Upper lobe of right lung (tissue), 1 donor: ENCODE measurements at regions not wholly inside any gene's neighbourhood (a gene's known extent, or its start where the extent isn't known, plus 50 kb on each side); places are given as distances from the start of the nearest gene placed in this dataset.

Experiments used
- ATAC-seq: fragments of 200-7000 bp; cut with Tn5 transposase; one replicate; pipeline ENCODE4 v1.9.1; 2020; ENCODE audit warnings: mild to moderate bottlenecking, moderate library complexity
- DNase-seq: peaks from one replicate; pipeline ENCODE4 v3.0.0-alpha.2; 2020
- H3K27ac ChIP-seq: fragments of 200-600 bp; one replicate; pipeline ENCODE4 v1.8.0; 2022
- H3K27me3 ChIP-seq: fragments of 200-600 bp; one replicate; pipeline ENCODE4 v1.8.0; 2022; ENCODE audit warnings: mild to moderate bottlenecking
- H3K36me3 ChIP-seq: fragments of 200-600 bp; one replicate; pipeline ENCODE4 v1.8.0; 2022
- H3K4me1 ChIP-seq: fragments of 200-600 bp; one replicate; pipeline ENCODE4 v1.8.0; 2022
- H3K4me3 ChIP-seq: fragments of 200-600 bp; one replicate; pipeline ENCODE4 v1.8.0; 2022; ENCODE audit warnings: mild to moderate bottlenecking
- H3K9me3 ChIP-seq: fragments of 200-600 bp; one replicate; pipeline ENCODE4 v1.8.0; 2022
- intact Hi-C: fragments of 100-400 bp; cut with DNase I; formaldehyde crosslinking; loops from one replicate; pipeline ENCODE4 v1.11.0; 2022
- TF ChIP-seq, protein P1 (sequence below): fragments of 200-600 bp; IDR thresholded peaks from one replicate; pipeline ENCODE4 v1.8.0; 2022; ENCODE audit warnings: antibody characterized with exemption
- donor health status: DM: no; HTN: yes; CAD: no; lungs with severe emphysema.

DNA sequence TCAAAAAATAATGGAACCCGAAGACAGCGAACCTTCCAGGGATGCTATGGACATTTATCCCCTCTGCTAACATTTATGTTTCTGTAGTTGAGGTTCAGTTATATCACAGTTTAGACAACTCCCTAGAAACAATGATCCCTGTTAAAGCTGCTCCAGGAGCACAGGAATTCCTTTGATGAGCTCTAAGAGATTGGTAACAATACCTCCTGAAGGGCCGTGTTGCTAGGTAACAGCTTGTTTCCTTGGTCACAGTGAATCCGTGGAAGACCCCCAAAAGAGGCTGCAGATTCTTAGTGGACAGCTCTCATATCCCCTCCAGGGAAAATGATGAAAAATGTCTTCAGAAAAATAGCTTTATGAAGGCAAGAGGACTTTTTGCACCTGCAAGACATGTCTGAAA lies 160.2 kb downstream of the SERPINI1 start:
- DNase-seq (no peak), ATAC-seq (no peak)
- Histone ChIP-seq H3K9me3 (no peaks in the 10 kb centered on the region), H3K27ac (no peak overlapping the region), H3K4me1 (no peaks in the 10 kb centered on the region), H3K27me3 (no peaks in the 10 kb centered on the region), H3K36me3 (no peaks in the 10 kb centered on the region), H3K4me3 (no peak overlapping the region)
- intact Hi-C loops: no loop called here
- TF ChIP-seq, protein P1, sequence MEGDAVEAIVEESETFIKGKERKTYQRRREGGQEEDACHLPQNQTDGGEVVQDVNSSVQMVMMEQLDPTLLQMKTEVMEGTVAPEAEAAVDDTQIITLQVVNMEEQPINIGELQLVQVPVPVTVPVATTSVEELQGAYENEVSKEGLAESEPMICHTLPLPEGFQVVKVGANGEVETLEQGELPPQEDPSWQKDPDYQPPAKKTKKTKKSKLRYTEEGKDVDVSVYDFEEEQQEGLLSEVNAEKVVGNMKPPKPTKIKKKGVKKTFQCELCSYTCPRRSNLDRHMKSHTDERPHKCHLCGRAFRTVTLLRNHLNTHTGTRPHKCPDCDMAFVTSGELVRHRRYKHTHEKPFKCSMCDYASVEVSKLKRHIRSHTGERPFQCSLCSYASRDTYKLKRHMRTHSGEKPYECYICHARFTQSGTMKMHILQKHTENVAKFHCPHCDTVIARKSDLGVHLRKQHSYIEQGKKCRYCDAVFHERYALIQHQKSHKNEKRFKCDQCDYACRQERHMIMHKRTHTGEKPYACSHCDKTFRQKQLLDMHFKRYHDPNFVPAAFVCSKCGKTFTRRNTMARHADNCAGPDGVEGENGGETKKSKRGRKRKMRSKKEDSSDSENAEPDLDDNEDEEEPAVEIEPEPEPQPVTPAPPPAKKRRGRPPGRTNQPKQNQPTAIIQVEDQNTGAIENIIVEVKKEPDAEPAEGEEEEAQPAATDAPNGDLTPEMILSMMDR: no peak

DNA sequence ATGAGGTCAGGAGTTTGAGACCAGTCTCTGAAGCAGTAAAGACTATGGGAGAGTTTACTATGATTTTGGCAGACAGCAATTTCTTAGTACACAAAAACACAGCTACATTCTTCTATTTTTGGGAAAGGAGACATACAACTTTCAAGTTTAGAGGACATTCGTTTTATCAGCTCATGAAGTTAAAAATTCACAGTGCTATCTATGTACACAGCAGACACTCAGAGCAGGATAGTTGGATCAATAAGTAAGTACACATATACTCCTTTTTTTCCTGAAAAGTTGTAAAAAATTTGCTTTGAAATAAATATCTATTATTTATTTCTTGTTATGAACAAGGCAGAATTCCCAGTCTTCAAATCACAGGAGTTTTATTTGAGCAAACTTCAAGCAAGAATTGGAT lies 159.7 kb downstream of the SERPINI1 start:
- ATAC-seq (no peak), DNase-seq (no peak)
- TF ChIP-seq, protein P1: no peak
- Histone ChIP-seq H3K4me3 (no peak overlapping the region), H3K9me3 (no peaks in the 10 kb centered on the region), H3K27ac (no peak overlapping the region), H3K36me3 (no peaks in the 10 kb centered on the region), H3K27me3 (no peaks in the 10 kb centered on the region), H3K4me1 (no peaks in the 10 kb centered on the region)
- intact Hi-C loops: no loop called here

DNA sequence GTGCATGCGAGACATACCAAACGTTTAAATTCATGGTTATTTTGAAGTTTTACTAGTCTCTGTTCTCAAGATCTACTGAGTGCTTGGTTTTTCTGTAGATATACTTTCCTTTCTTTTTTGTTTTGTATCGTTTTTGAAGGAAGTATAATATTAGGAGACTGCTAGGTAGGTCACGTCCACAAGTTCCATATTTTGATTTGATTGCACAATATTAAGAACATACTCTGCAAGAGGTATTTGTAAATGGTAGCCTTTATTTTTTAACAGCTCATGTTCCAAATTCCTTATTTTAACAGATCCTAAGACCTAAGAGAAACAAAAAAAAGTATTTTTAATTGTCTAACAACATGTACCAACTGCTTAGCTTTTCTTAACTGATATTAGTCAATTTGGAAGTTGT lies 156.7 kb downstream of the SERPINI1 start:
- no peak for DNase-seq
- H3K36me3 ChIP-seq: no peaks in the 10 kb centered on the region
- H3K4me1 ChIP-seq: no peaks in the 10 kb centered on the region
- no peak overlapping the region for H3K27ac ChIP-seq
- TF ChIP-seq, protein P1: no peak
- no peaks in the 10 kb centered on the region for H3K27me3 ChIP-seq
- no peak for ATAC-seq
- intact Hi-C loops: no loop called here
- no peak overlapping the region for H3K4me3 ChIP-seq
- H3K9me3 ChIP-seq: no peaks in the 10 kb centered on the region

DNA sequence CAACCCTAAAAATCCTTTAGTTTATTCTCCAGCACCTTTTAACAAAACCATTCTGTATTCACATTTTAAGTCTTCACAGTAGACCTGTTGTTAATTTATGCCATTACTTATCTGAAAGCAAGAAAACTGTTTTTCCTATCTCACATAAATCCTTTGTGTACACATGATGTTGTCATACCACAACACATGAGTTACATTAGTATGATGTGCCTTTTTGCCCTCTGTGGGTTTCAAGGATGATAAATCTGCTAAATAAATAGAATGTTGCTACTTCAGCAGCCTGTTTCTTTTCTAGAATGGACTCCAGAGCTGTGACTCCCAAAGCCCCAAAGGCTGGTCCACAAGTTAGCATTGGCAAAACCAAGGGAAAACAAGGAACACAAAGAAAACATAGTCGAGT lies 151.6 kb downstream of the SERPINI1 start:
- ATAC-seq: no peak
- no peaks in the 10 kb centered on the region for H3K9me3 ChIP-seq
- TF ChIP-seq, protein P1: no peak
- no peak for DNase-seq
- no peaks in the 10 kb centered on the region for H3K4me1 ChIP-seq
- no peak overlapping the region for H3K27ac ChIP-seq
- H3K36me3 ChIP-seq: no peaks in the 10 kb centered on the region
- intact Hi-C loops: no loop called here
- H3K4me3 ChIP-seq: no peak overlapping the region
- no peaks in the 10 kb centered on the region for H3K27me3 ChIP-seq

DNA sequence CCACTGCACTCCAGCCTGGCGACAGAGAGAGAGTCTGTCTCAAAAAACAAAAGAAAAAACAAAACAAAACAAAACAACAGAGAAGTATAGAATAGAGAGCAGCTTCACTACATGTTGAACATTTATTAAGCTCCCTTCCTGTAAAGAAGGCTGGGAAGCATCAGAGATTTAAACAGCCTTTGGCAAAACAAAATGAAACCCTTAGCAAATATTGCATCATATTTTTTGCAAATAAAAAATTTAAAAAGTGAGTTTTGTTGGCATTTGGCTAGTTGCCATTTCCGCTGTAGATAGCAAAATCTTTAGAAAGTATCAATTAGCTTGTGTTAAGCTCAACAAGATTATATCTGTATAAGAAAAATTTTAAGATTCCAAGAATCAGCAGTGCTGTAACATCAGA lies 151.2 kb downstream of the SERPINI1 start:
- no peaks in the 10 kb centered on the region for H3K4me1 ChIP-seq
- no peak for ATAC-seq
- H3K27me3 ChIP-seq: no peaks in the 10 kb centered on the region
- no peaks in the 10 kb centered on the region for H3K36me3 ChIP-seq
- no peak overlapping the region for H3K4me3 ChIP-seq
- no peak for DNase-seq
- H3K27ac ChIP-seq: no peak overlapping the region
- H3K9me3 ChIP-seq: no peaks in the 10 kb centered on the region
- intact Hi-C loops: no loop called here
- TF ChIP-seq, protein P1: no peak

DNA sequence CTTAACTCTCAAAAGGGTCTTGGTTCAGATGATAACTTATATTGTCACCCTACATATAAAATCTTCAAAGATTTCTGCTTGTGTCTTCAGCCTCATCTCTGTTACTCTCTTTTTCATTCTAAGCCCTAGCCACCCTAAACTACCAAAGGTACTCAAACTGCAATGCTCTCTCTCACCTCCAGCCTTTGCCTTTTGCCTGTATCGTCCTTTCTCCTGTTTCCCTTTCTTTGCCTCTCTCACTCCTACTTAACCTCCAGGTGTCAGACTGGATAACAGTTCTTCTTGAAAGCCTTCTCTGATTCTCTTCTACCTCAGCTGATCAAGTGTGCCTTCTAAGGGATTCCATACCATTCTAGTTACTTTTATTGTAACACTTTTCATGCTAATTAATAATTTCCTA lies 149.8 kb downstream of the SERPINI1 start:
- no peak for ATAC-seq
- H3K36me3 ChIP-seq: no peaks in the 10 kb centered on the region
- DNase-seq: no peak
- no peak overlapping the region for H3K4me3 ChIP-seq
- H3K27me3 ChIP-seq: no peaks in the 10 kb centered on the region
- intact Hi-C loops: no loop called here
- no peaks in the 10 kb centered on the region for H3K9me3 ChIP-seq
- H3K27ac ChIP-seq: no peak overlapping the region
- H3K4me1 ChIP-seq: no peaks in the 10 kb centered on the region
- TF ChIP-seq, protein P1: no peak
